ENCODE measurements at regions not wholly inside any gene's neighbourhood (a gene's known extent, or its start where the extent isn't known, plus 50 kb on each side); places are given as distances from the start of the nearest gene placed in this dataset.

GRCh38 chr14:101394374-101394773 lies 166.9 kb upstream of the DIO3 start:
- Histone ChIP-seq H3K4me3 (ENCODE audit: low read depth in 1 of 2, low read length in 2 of 2) (no peak overlapping the region), H3K4me1 (ENCODE audit: insufficient read depth, low read length) (no peaks in the 10 kb centered on the region), H3K9ac (ENCODE audit: low read length) (no peak overlapping the region), H3K9me3 (ENCODE audit: low read length) (no peaks in the 10 kb centered on the region), H3K27me3 (ENCODE audit: control insufficient read depth in 1 of 2, insufficient read depth in 2 of 2, low read length in 2 of 2) (no peaks in the 10 kb centered on the region), H3K36me3 (ENCODE audit: insufficient read depth, low read length) (no peaks in the 10 kb centered on the region), H3K27ac (ENCODE audit: low read depth, low read length) (no peak overlapping the region)

GRCh38 chr14:101395779-101396178 lies 165.5 kb upstream of the DIO3 start:
- Histone ChIP-seq H3K4me1 (ENCODE audit: insufficient read depth, low read length) (no peaks in the 10 kb centered on the region), H3K4me3 (ENCODE audit: low read depth in 1 of 2, low read length in 2 of 2) (no peak overlapping the region), H3K9ac (ENCODE audit: low read length) (no peak overlapping the region), H3K9me3 (ENCODE audit: low read length) (no peaks in the 10 kb centered on the region), H3K27me3 (ENCODE audit: control insufficient read depth in 1 of 2, insufficient read depth in 2 of 2, low read length in 2 of 2) (peaks cover 0 to 8% of the 10 kb centered on the region in 2 donors), H3K36me3 (ENCODE audit: insufficient read depth, low read length) (no peaks in the 10 kb centered on the region), H3K27ac (ENCODE audit: low read depth, low read length) (no peak overlapping the region)

GRCh38 chr14:101397206-101397605 lies 164.1 kb upstream of the DIO3 start:
- no peak overlapping the region for H3K27ac ChIP-seq (ENCODE audit: low read depth, low read length)
- H3K9ac ChIP-seq (ENCODE audit: low read length): no peak overlapping the region
- no peaks in the 10 kb centered on the region for H3K36me3 ChIP-seq (ENCODE audit: insufficient read depth, low read length)

GRCh38 chr14:101398011-101398410 lies 163.3 kb upstream of the DIO3 start:
- no peaks in the 10 kb centered on the region for H3K36me3 ChIP-seq (ENCODE audit: insufficient read depth, low read length)
- no peaks in the 10 kb centered on the region for H3K4me1 ChIP-seq (ENCODE audit: insufficient read depth, low read length)
- H3K27me3 ChIP-seq (ENCODE audit: control insufficient read depth in 1 of 2, insufficient read depth in 2 of 2, low read length in 2 of 2): peaks cover 0 to 8% of the 10 kb centered on the region in 2 donors
- H3K9me3 ChIP-seq (ENCODE audit: low read length): no peaks in the 10 kb centered on the region
- H3K27ac ChIP-seq (ENCODE audit: low read depth, low read length): no peak overlapping the region
- H3K4me3 ChIP-seq (ENCODE audit: low read depth in 1 of 2, low read length in 2 of 2): no peak overlapping the region
- no peak overlapping the region for H3K9ac ChIP-seq (ENCODE audit: low read length)

More at GRCh38 chr14:101397206-101397605, 164.1 kb upstream of the DIO3 start:
- Histone ChIP-seq H3K4me3 (ENCODE audit: low read depth in 1 of 2, low read length in 2 of 2) (no peak overlapping the region), H3K4me1 (ENCODE audit: insufficient read depth, low read length) (no peaks in the 10 kb centered on the region), H3K27me3 (ENCODE audit: control insufficient read depth in 1 of 2, insufficient read depth in 2 of 2, low read length in 2 of 2) (peaks cover 0 to 8% of the 10 kb centered on the region in 2 donors), H3K9me3 (ENCODE audit: low read length) (no peaks in the 10 kb centered on the region)

GRCh38 chr14:101399737-101400517 lies 161.4 kb upstream of the DIO3 start:
- H3K9me3 ChIP-seq (ENCODE audit: low read length): no peaks in the 10 kb centered on the region
- H3K4me1 ChIP-seq (ENCODE audit: insufficient read depth, low read length): no peaks in the 10 kb centered on the region
- H3K27ac ChIP-seq (ENCODE audit: low read depth, low read length): no peak overlapping the region
- no peaks in the 10 kb centered on the region for H3K36me3 ChIP-seq (ENCODE audit: insufficient read depth, low read length)
- no peak overlapping the region for H3K9ac ChIP-seq (ENCODE audit: low read length)
- peaks cover 0 to 12% of the 10 kb centered on the region in 2 donors for H3K27me3 ChIP-seq (ENCODE audit: control insufficient read depth in 1 of 2, insufficient read depth in 2 of 2, low read length in 2 of 2)
- H3K4me3 ChIP-seq (ENCODE audit: low read depth in 1 of 2, low read length in 2 of 2): no peak overlapping the region

GRCh38 chr14:101400830-101401229 lies 160.5 kb upstream of the DIO3 start:
- Histone ChIP-seq H3K27ac (ENCODE audit: low read depth, low read length) (no peak overlapping the region), H3K9me3 (ENCODE audit: low read length) (no peaks in the 10 kb centered on the region), H3K9ac (ENCODE audit: low read length) (no peak overlapping the region)

GRCh38 chr14:101402936-101403660 lies 158.2 kb upstream of the DIO3 start:
- H3K4me3 ChIP-seq (ENCODE audit: low read depth in 1 of 2, low read length in 2 of 2): no peak overlapping the region
- H3K27ac ChIP-seq (ENCODE audit: low read depth, low read length): no peak overlapping the region
- H3K36me3 ChIP-seq (ENCODE audit: insufficient read depth, low read length): no peaks in the 10 kb centered on the region
- no peak overlapping the region for H3K9ac ChIP-seq (ENCODE audit: low read length)
- H3K4me1 ChIP-seq (ENCODE audit: insufficient read depth, low read length): no peaks in the 10 kb centered on the region
- H3K9me3 ChIP-seq (ENCODE audit: low read length): no peaks in the 10 kb centered on the region
- H3K27me3 ChIP-seq (ENCODE audit: control insufficient read depth in 1 of 2, insufficient read depth in 2 of 2, low read length in 2 of 2): peaks cover 0 to 12% of the 10 kb centered on the region in 2 donors

More at GRCh38 chr14:101400830-101401229, 160.5 kb upstream of the DIO3 start:
- no peaks in the 10 kb centered on the region for H3K36me3 ChIP-seq (ENCODE audit: insufficient read depth, low read length)
- H3K27me3 ChIP-seq (ENCODE audit: control insufficient read depth in 1 of 2, insufficient read depth in 2 of 2, low read length in 2 of 2): peaks cover 0 to 12% of the 10 kb centered on the region in 2 donors
- no peaks in the 10 kb centered on the region for H3K4me1 ChIP-seq (ENCODE audit: insufficient read depth, low read length)
- H3K4me3 ChIP-seq (ENCODE audit: low read depth in 1 of 2, low read length in 2 of 2): no peak overlapping the region

- no peak overlapping the region for H3K4me3 ChIP-seq (ENCODE audit: low read depth in 1 of 2, low read length in 2 of 2)
Measured at GRCh38 chr14:101404426-101405170, 156.7 kb upstream of the DIO3 start.

DNA sequence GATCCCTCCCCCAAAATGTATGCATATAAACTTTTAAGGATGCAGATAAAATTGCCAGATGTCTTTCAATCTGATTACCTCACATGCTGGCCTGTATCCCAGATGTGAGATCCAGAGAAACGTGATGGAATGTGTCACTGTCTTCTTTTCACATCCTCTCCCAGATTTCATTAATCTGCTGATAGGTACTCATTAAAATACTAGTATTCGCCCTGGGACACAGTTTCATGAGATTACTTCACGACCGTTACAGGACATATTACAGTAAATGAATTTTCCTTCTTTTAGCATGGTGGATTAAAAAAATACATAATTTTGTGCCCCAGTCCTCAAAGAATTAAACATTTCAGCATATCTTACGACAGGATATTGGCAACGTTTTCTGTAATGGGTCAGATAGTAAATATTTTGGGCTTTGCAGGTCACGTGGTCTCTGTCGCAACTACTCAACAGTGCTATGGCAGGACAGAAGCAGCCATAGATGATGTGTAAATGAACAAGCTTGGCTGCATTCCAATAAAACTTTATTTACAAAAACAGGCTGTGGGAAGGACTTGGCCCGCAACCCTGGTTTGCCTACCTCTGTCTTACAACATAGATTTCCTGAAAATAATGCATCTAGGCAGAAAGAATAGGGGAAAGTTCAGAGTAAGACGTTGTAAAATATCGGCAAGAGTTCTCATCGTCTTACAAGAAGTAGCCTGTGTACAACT lies 156.0 kb upstream of the DIO3 start:
- Histone ChIP-seq H3K36me3 (ENCODE audit: insufficient read depth, low read length) (no peaks in the 10 kb centered on the region), H3K9me3 (ENCODE audit: low read length) (no peaks in the 10 kb centered on the region), H3K9ac (ENCODE audit: low read length) (no peak overlapping the region), H3K27me3 (ENCODE audit: control insufficient read depth in 1 of 2, insufficient read depth in 2 of 2, low read length in 2 of 2) (peaks cover 0 to 5% of the 10 kb centered on the region in 2 donors), H3K4me1 (ENCODE audit: insufficient read depth, low read length) (no peaks in the 10 kb centered on the region), H3K27ac (ENCODE audit: low read depth, low read length) (no peak overlapping the region), H3K4me3 (ENCODE audit: low read depth in 1 of 2, low read length in 2 of 2) (no peak overlapping the region)

More at GRCh38 chr14:101404426-101405170, 156.7 kb upstream of the DIO3 start:
- Histone ChIP-seq H3K36me3 (ENCODE audit: insufficient read depth, low read length) (no peaks in the 10 kb centered on the region), H3K4me1 (ENCODE audit: insufficient read depth, low read length) (no peaks in the 10 kb centered on the region), H3K27me3 (ENCODE audit: control insufficient read depth in 1 of 2, insufficient read depth in 2 of 2, low read length in 2 of 2) (peaks cover 0 to 11% of the 10 kb centered on the region in 2 donors), H3K27ac (ENCODE audit: low read depth, low read length) (no peak overlapping the region), H3K9me3 (ENCODE audit: low read length) (no peaks in the 10 kb centered on the region), H3K9ac (ENCODE audit: low read length) (no peak overlapping the region)

DNA sequence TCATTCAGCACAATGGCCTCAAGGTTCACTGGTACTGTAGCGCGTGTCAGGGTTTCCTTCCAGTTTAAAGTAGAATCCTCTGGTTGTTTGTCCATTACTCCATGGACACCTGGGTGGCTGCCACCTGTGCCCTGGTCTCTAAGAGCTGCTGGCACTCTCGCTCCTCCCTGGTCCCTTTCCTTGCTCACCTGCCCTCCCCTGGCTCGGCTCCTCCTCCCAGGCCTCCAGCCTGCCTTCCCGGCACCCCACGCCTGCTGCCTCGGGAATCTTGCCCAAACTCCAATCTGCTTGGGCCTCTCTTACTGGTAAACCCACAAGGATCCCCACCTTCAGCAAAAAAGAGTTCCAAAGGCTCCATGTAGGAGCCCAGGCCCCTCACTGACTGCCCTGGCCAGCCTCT lies 154.4 kb upstream of the DIO3 start:
- Histone ChIP-seq H3K9me3 (ENCODE audit: low read length) (no peaks in the 10 kb centered on the region), H3K27ac (ENCODE audit: low read depth, low read length) (no peak overlapping the region), H3K36me3 (ENCODE audit: insufficient read depth, low read length) (no peaks in the 10 kb centered on the region), H3K4me3 (ENCODE audit: low read depth in 1 of 2, low read length in 2 of 2) (no peak overlapping the region), H3K9ac (ENCODE audit: low read length) (no peak overlapping the region), H3K27me3 (ENCODE audit: control insufficient read depth in 1 of 2, insufficient read depth in 2 of 2, low read length in 2 of 2) (peaks cover 0 to 4% of the 10 kb centered on the region in 2 donors), H3K4me1 (ENCODE audit: insufficient read depth, low read length) (no peaks in the 10 kb centered on the region)

DNA sequence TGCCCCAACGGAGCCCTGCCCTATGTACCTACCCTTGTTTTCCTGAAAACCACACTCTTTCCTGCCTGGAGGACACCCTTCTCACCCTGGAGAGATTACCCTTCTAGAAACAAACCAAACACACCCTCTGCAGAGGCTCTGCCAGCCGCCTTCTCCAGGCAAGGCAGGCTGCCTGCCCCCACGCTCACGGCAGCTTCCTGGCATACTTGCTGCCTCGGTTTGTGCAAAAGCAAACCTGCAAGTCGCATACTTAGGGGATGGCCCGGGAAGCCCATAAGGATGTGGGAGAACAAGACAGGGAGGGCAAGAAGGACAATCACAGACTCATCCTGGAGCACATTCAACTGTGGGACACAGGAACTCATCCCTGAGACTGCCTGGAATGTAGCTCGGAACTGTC lies 154.0 kb upstream of the DIO3 start:
- no peaks in the 10 kb centered on the region for H3K36me3 ChIP-seq (ENCODE audit: insufficient read depth, low read length)
- no peaks in the 10 kb centered on the region for H3K4me1 ChIP-seq (ENCODE audit: insufficient read depth, low read length)
- H3K4me3 ChIP-seq (ENCODE audit: low read depth in 1 of 2, low read length in 2 of 2): no peak overlapping the region
- H3K27me3 ChIP-seq (ENCODE audit: control insufficient read depth in 1 of 2, insufficient read depth in 2 of 2, low read length in 2 of 2): peaks cover 0 to 4% of the 10 kb centered on the region in 2 donors
- H3K9me3 ChIP-seq (ENCODE audit: low read length): no peaks in the 10 kb centered on the region
- H3K9ac ChIP-seq (ENCODE audit: low read length): no peak overlapping the region
- no peak overlapping the region for H3K27ac ChIP-seq (ENCODE audit: low read depth, low read length)
